ENCODE measurements at regions not wholly inside any gene's neighbourhood (a gene's known extent, or its start where the extent isn't known, plus 50 kb on each side); places are given as distances from the start of the nearest gene placed in this dataset.

DNA sequence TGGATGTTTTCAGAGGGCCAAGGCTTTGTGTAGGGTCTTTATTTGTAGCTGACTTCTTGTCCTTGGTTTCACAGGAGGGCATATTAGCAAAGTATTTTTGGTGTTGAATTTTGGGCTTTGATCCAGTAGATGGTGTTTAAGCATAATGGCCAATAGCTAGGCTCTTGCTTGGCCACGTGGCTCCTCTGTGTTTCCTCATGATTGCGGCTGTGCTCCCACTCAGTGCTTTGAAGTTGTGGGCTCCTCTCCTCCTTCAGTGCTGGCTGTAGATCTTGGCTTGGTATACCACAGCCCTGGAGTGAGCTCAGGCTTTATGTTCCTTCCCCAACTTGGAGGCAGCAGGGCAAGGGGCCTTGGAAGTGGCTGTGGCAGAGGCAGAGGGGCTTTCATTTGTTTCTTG lies 107.2 kb upstream of the CENPE start:
- TF ChIP-seq, protein P1, sequence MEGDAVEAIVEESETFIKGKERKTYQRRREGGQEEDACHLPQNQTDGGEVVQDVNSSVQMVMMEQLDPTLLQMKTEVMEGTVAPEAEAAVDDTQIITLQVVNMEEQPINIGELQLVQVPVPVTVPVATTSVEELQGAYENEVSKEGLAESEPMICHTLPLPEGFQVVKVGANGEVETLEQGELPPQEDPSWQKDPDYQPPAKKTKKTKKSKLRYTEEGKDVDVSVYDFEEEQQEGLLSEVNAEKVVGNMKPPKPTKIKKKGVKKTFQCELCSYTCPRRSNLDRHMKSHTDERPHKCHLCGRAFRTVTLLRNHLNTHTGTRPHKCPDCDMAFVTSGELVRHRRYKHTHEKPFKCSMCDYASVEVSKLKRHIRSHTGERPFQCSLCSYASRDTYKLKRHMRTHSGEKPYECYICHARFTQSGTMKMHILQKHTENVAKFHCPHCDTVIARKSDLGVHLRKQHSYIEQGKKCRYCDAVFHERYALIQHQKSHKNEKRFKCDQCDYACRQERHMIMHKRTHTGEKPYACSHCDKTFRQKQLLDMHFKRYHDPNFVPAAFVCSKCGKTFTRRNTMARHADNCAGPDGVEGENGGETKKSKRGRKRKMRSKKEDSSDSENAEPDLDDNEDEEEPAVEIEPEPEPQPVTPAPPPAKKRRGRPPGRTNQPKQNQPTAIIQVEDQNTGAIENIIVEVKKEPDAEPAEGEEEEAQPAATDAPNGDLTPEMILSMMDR (IDR thresholded peaks at IDR 0.05; ENCODE audit: low read depth, low read length, missing input control) = no peak
- no peak for TF ChIP-seq GABPA (IDR thresholded peaks at IDR 0.05 in 1 of 2, conservative IDR thresholded peaks at IDR 0.05 in 1 of 2)

Data from liver (tissue), 3 donors.